Activated CD4-positive, alpha-beta T cell treated with anti-CD3 and anti-CD28 coated beads for 4 hours (primary cell): ENCODE measurements at regions not wholly inside any gene's neighbourhood (a gene's known extent, or its start where the extent isn't known, plus 50 kb on each side); places are given as distances from the start of the nearest gene placed in this dataset.
"Not testable (repeated sequence)": the region's sequence is repeated elsewhere in the genome, so short reads cannot be mapped to it uniquely, and the experiment has no call there.

Experiments used
- DNase-seq, 2 donors: peaks; one replicate each; pipeline ENCODE4 v3.0.0-alpha.2; 2020

- DNase-seq, result no peak
Measured at GRCh38 chr3:67167481-67167880, 169.4 kb downstream of the KBTBD8 start.

GRCh38 chr3:67171841-67172240, 173.7 kb downstream of the KBTBD8 start:
- DNase-seq, result no peak

GRCh38 chr3:67173130-67173529, 175.0 kb downstream of the KBTBD8 start:
- not testable (repeated sequence) for DNase-seq

GRCh38 chr3:67176396-67176795, 178.3 kb downstream of the KBTBD8 start:
- DNase-seq, result no peak

GRCh38 chr3:67192466-67192865, 194.4 kb downstream of the KBTBD8 start:
- DNase-seq, result no peak

- no peak for DNase-seq
Measured at GRCh38 chr3:67196677-67197076, 198.6 kb downstream of the KBTBD8 start.

- no peak for DNase-seq
Measured at GRCh38 chr3:67198374-67198773, 200.3 kb downstream of the KBTBD8 start.

- DNase-seq, result no peak
Measured at GRCh38 chr3:67200618-67201017, 202.5 kb downstream of the KBTBD8 start.

- DNase-seq, result no peak
Measured at GRCh38 chr3:67201026-67201425, 202.9 kb downstream of the KBTBD8 start.

- DNase-seq, result no peak
Measured at GRCh38 chr3:67202053-67202452, 203.9 kb downstream of the KBTBD8 start.

GRCh38 chr3:67204951-67205350, 206.8 kb downstream of the KBTBD8 start:
- no peak for DNase-seq

GRCh38 chr3:67215690-67216089, 217.6 kb downstream of the KBTBD8 start:
- DNase-seq, result no peak

GRCh38 chr3:67227030-67227429, 228.9 kb downstream of the KBTBD8 start:
- DNase-seq, result no peak

- no peak for DNase-seq
Measured at GRCh38 chr3:67228136-67228535, 230.0 kb downstream of the KBTBD8 start.

GRCh38 chr3:67232642-67233041, 234.5 kb downstream of the KBTBD8 start:
- no peak for DNase-seq

- DNase-seq, result no peak
Measured at GRCh38 chr3:67239353-67239752, 241.2 kb downstream of the KBTBD8 start.

- DNase-seq, result no peak
Measured at GRCh38 chr3:67241084-67241483, 243.0 kb downstream of the KBTBD8 start.

- no peak for DNase-seq
Measured at GRCh38 chr3:67244130-67244529, 246.0 kb downstream of the KBTBD8 start.

- DNase-seq, result no peak
Measured at GRCh38 chr3:67245545-67245944, 247.4 kb downstream of the KBTBD8 start.

- no peak for DNase-seq
Measured at GRCh38 chr3:67248726-67249125, 250.6 kb downstream of the KBTBD8 start.

- not testable (repeated sequence) for DNase-seq
Measured at GRCh38 chr3:67252906-67253305, 254.8 kb downstream of the KBTBD8 start.

- DNase-seq, result no peak
Measured at GRCh38 chr3:67278015-67278618, 280.0 kb downstream of the KBTBD8 start.

- DNase-seq, result no peak
Measured at GRCh38 chr3:67286586-67286985, 288.5 kb downstream of the KBTBD8 start.

GRCh38 chr3:67288466-67289106, 290.5 kb downstream of the KBTBD8 start:
- no peak for DNase-seq

GRCh38 chr3:67289626-67290025, 291.5 kb downstream of the KBTBD8 start:
- DNase-seq, result no peak
